ENCODE measurements at regions not wholly inside any gene's neighbourhood (a gene's known extent, or its start where the extent isn't known, plus 50 kb on each side); places are given as distances from the start of the nearest gene placed in this dataset.

DNA sequence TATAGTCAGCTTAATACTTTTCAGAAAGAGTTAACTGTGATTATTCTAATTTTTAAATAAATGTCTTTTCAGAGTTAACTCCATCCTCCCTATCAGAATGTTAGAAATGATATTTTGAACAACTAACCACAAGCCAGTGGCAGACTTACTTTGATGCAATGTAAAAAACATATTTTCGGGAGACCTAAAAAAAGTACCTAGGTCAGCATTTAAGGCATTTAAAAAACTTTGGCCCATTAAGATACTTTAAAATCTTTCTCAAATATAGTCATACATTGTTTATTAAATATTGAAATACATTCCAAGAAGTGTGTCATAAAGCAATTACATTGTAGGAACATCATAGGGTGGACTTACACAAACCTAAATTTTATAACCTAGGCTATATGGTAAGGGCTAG is 426.1 kb downstream of the PABPC4L start:
- DNase-seq = no peak
- Histone ChIP-seq H3K9me3 (peaks cover 0 to 12% (median 2%) of the 10 kb centered on the region in 4 donors), H3K4me1 (no peaks in the 10 kb centered on the region), H3K36me3 (no peaks in the 10 kb centered on the region), H3K27ac (no peak overlapping the region), H3K27me3 (no peaks in the 10 kb centered on the region), H3K4me3 (no peak overlapping the region)
- TF ChIP-seq, protein P1, sequence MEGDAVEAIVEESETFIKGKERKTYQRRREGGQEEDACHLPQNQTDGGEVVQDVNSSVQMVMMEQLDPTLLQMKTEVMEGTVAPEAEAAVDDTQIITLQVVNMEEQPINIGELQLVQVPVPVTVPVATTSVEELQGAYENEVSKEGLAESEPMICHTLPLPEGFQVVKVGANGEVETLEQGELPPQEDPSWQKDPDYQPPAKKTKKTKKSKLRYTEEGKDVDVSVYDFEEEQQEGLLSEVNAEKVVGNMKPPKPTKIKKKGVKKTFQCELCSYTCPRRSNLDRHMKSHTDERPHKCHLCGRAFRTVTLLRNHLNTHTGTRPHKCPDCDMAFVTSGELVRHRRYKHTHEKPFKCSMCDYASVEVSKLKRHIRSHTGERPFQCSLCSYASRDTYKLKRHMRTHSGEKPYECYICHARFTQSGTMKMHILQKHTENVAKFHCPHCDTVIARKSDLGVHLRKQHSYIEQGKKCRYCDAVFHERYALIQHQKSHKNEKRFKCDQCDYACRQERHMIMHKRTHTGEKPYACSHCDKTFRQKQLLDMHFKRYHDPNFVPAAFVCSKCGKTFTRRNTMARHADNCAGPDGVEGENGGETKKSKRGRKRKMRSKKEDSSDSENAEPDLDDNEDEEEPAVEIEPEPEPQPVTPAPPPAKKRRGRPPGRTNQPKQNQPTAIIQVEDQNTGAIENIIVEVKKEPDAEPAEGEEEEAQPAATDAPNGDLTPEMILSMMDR (IDR thresholded peaks at IDR 0.05) = no peak
- TF ChIP-seq POLR2AphosphoS5 (IDR thresholded peaks at IDR 0.05) (no peak), POLR2A (IDR thresholded peaks at IDR 0.05) (no peak), EP300 (IDR thresholded peaks at IDR 0.05) (no peak)
- WGBS, 5 donors = 87 to 97% (median 91%) methylated on average over 1 of the region's 1 CpG
- intact Hi-C loops (cut with DNase I; ENCODE audit: low total_unique reads) = no loop called here

DNA sequence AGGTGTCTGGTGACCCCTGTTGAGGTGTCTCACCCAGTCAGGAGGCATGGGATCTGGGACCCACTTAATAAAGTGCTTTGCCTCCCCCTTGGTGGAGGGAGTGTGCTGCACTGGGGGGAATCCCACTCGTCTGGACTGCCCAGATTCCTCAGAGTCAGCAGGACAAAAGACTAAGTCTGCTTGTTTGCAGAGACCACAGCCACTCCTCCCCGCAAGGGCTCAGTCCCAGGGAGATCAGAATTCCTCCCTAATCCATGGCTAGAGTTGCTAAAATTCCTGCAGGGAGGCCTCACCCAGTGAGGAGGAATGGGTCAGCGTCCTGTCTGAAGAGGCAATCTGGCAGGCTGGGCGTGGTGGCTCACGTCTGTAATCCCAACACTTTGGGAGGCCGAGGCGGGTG is 442.2 kb downstream of the PABPC4L start:
- DNase-seq = no peak
- WGBS, 5 donors = 63 to 77% (median 68%) methylated on average over 7 of the region's 7 CpGs
- H3K27ac ChIP-seq = no peak overlapping the region
- H3K4me1 ChIP-seq = no peaks in the 10 kb centered on the region
- H3K27me3 ChIP-seq = no peaks in the 10 kb centered on the region
- TF ChIP-seq POLR2AphosphoS5 (IDR thresholded peaks at IDR 0.05) (no peak), POLR2A (IDR thresholded peaks at IDR 0.05) (no peak), EP300 (IDR thresholded peaks at IDR 0.05) (no peak)
- TF ChIP-seq, protein P1 (IDR thresholded peaks at IDR 0.05) = no peak
- H3K4me3 ChIP-seq = no peak overlapping the region
- H3K36me3 ChIP-seq = no peaks in the 10 kb centered on the region
- peaks cover 0 to 3% (median 0%) of the 10 kb centered on the region in 4 donors for H3K9me3 ChIP-seq
- intact Hi-C loops (cut with DNase I; ENCODE audit: low total_unique reads) = no loop called here

DNA sequence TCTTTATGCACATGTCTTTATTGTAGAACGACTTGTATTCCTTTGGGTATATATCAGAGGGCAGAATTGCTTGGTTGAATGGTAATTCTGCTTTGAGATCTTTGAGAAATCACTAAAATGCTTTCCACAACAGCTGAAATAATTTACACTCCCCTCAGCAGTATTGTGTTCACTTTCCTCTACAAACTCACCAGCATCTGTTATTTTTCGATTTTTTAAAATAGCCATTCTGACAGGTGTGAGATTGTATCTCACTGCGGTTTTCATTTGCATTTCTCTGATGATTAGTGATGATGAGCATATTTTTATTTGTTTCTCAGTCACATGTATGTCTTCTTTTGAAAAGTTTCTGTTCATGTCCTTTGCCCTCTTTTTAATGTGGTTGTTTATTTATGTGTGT is 459.8 kb downstream of the PABPC4L start:
- H3K27me3 ChIP-seq = no peaks in the 10 kb centered on the region
- no peaks in the 10 kb centered on the region for H3K4me1 ChIP-seq
- no peaks in the 10 kb centered on the region for H3K36me3 ChIP-seq
- H3K27ac ChIP-seq = no peak overlapping the region
- H3K4me3 ChIP-seq = no peak overlapping the region
- TF ChIP-seq POLR2A (IDR thresholded peaks at IDR 0.05) (no peak), EP300 (IDR thresholded peaks at IDR 0.05) (no peak), POLR2AphosphoS5 (IDR thresholded peaks at IDR 0.05) (no peak)
- TF ChIP-seq, protein P1 (IDR thresholded peaks at IDR 0.05) = no peak
- no peak for DNase-seq
- intact Hi-C loops (cut with DNase I; ENCODE audit: low total_unique reads) = no loop called here
- H3K9me3 ChIP-seq = peaks cover 0 to 32% (median 6%) of the 10 kb centered on the region in 4 donors
- WGBS, 5 donors = 72 to 84% (median 82%) methylated on average over 3 of the region's 3 CpGs

DNA sequence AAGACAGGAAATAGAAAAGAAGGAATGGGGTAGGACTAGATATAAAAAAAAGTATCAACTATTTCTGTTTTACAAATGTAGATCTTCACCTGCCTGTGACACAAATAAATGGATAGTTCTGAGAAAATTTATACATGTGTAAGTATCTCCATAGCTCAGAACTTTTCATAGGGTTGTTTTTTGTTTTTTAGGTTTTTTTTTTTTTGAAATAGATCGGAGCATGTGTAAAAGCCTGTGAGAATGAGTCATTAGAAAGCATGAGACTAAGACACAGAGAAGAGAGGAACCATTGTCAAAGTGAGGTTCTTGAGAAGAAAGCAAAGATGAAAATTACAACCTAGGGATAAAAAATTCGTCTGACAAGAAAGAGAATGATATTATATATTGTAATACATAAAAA is 481.6 kb downstream of the PABPC4L start:
- H3K27ac ChIP-seq = no peak overlapping the region
- H3K4me3 ChIP-seq = no peak overlapping the region
- H3K4me1 ChIP-seq = no peaks in the 10 kb centered on the region
- intact Hi-C loops (cut with DNase I; ENCODE audit: low total_unique reads) = no loop called here
- no peaks in the 10 kb centered on the region for H3K27me3 ChIP-seq
- WGBS, 5 donors = 33 to 63% (median 50%) methylated on average over 2 of the region's 2 CpGs
- H3K36me3 ChIP-seq = no peaks in the 10 kb centered on the region
- H3K9me3 ChIP-seq = no peaks in the 10 kb centered on the region
- no peak for DNase-seq
- TF ChIP-seq, protein P1 (IDR thresholded peaks at IDR 0.05) = no peak
- TF ChIP-seq POLR2A (IDR thresholded peaks at IDR 0.05) (no peak), EP300 (IDR thresholded peaks at IDR 0.05) (no peak), POLR2AphosphoS5 (IDR thresholded peaks at IDR 0.05) (no peak)
